ENCODE measurements at regions not wholly inside any gene's neighbourhood (a gene's known extent, or its start where the extent isn't known, plus 50 kb on each side); places are given as distances from the start of the nearest gene placed in this dataset.

DNA sequence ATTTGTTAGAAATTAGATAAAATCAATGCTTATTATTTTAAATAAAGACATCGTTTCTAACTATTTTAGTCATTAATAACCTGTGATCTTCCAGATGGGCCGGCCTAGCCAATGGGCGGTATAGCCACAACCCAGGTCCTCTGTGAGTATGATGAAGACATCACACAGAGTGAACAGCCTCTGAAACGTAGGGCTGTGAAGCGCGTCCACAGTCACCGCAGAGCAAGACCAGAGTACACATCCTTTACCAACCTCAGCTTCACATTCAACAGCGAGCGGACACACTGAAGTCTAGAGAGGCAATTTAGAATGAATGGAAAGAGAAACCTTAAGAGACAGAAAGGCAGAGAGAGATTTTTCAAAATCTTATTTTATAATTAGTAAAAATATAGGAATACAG lies 125.0 kb upstream of the RPS6KA2 start:
- TF ChIP-seq, protein P1, sequence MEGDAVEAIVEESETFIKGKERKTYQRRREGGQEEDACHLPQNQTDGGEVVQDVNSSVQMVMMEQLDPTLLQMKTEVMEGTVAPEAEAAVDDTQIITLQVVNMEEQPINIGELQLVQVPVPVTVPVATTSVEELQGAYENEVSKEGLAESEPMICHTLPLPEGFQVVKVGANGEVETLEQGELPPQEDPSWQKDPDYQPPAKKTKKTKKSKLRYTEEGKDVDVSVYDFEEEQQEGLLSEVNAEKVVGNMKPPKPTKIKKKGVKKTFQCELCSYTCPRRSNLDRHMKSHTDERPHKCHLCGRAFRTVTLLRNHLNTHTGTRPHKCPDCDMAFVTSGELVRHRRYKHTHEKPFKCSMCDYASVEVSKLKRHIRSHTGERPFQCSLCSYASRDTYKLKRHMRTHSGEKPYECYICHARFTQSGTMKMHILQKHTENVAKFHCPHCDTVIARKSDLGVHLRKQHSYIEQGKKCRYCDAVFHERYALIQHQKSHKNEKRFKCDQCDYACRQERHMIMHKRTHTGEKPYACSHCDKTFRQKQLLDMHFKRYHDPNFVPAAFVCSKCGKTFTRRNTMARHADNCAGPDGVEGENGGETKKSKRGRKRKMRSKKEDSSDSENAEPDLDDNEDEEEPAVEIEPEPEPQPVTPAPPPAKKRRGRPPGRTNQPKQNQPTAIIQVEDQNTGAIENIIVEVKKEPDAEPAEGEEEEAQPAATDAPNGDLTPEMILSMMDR (IDR thresholded peaks at IDR 0.05 in 4 of 5, conservative IDR thresholded peaks at IDR 0.05 in 1 of 5) = no peak
- TF ChIP-seq POLR2A (IDR thresholded peaks at IDR 0.05) = no peak
